Breast epithelium (tissue), 3 donors: ENCODE measurements at regions not wholly inside any gene's neighbourhood (a gene's known extent, or its start where the extent isn't known, plus 50 kb on each side); places are given as distances from the start of the nearest gene placed in this dataset.

Source experiments
- POLR2A ChIP-seq: fragments of 450-650 bp; IDR thresholded peaks from one replicate; pipeline ENCODE4 v1.6.1; 2016; ENCODE audit warnings: antibody characterized with exemption, mild to moderate bottlenecking, moderate library complexity
- POLR2AphosphoS5 ChIP-seq, 3 donors: sonication (generic); formaldehyde crosslinking; IDR thresholded peaks; one replicate each; pipeline ENCODE4 v1.6.1; 2017; ENCODE audit warnings: antibody characterized with exemption in 3 of 3
- TF ChIP-seq, protein P1 (sequence below), 3 donors: fragments of 450-650 bp; IDR thresholded peaks; one replicate each; pipeline ENCODE4 v1.5.1; 2016 to 2017; ENCODE audit warnings: antibody characterized with exemption in 3 of 3, mild to moderate bottlenecking in 3 of 3, moderate library complexity in 3 of 3

- TF ChIP-seq, protein P1, sequence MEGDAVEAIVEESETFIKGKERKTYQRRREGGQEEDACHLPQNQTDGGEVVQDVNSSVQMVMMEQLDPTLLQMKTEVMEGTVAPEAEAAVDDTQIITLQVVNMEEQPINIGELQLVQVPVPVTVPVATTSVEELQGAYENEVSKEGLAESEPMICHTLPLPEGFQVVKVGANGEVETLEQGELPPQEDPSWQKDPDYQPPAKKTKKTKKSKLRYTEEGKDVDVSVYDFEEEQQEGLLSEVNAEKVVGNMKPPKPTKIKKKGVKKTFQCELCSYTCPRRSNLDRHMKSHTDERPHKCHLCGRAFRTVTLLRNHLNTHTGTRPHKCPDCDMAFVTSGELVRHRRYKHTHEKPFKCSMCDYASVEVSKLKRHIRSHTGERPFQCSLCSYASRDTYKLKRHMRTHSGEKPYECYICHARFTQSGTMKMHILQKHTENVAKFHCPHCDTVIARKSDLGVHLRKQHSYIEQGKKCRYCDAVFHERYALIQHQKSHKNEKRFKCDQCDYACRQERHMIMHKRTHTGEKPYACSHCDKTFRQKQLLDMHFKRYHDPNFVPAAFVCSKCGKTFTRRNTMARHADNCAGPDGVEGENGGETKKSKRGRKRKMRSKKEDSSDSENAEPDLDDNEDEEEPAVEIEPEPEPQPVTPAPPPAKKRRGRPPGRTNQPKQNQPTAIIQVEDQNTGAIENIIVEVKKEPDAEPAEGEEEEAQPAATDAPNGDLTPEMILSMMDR (IDR thresholded peaks at IDR 0.05), result no peak
- TF ChIP-seq POLR2AphosphoS5 (IDR thresholded peaks at IDR 0.05) (no peak), POLR2A (no peak)
Observed at GRCh38 chr16:27689711-27690110, 139.8 kb downstream of the KATNIP start.
